Pancreas (tissue), 10 donors: ENCODE measurements at regions not wholly inside any gene's neighbourhood (a gene's known extent, or its start where the extent isn't known, plus 50 kb on each side); places are given as distances from the start of the nearest gene placed in this dataset.

Experiments used
- ATAC-seq, 4 donors: fragments of 200-7000 bp; cut with Tn5 transposase; one replicate each; pipeline versions ENCODE4 v1.8.0 to v1.9.1; 2020; ENCODE audit warnings: mild to moderate bottlenecking in 4 of 4, moderate library complexity in 4 of 4
- DNase-seq, 6 donors: peaks; one replicate each; pipeline ENCODE4 v3.0.0-alpha.2; 2020
- FAIRE-seq: peaks from 2 replicates; lab custom pipeline; 2012; peaks lifted over from hg19 to GRCh38; lab: Jason Lieb, UNC
- H3K27ac ChIP-seq, 4 donors: fragments of 200-600 bp; sonication (generic); 1 replicate in 3 of 4; 2 replicates in 1 of 4; pipeline versions ENCODE4 v1.5.0 to v1.8.0; 2020
- H3K27me3 ChIP-seq, 4 donors: fragments of 200-600 bp; one replicate each; pipeline ENCODE4 v1.8.0; 2021
- H3K36me3 ChIP-seq, 3 donors: fragments of 200-600 bp; sonication (generic) in 1 of 3; one replicate each; pipeline versions ENCODE4 v1.5.0 to v1.8.0; 2020 to 2021
- H3K4me1 ChIP-seq, 3 donors: fragments of 200-600 bp; one replicate each; pipeline ENCODE4 v1.8.0; 2021
- H3K4me3 ChIP-seq, 4 donors: fragments of 200-600 bp; sonication (generic) in 2 of 4; one replicate each; pipeline versions ENCODE4 v1.5.0 to v1.8.0; 2020 to 2021
- H3K9me3 ChIP-seq, 4 donors: fragments of 200-600 bp; one replicate each; pipeline ENCODE4 v1.8.0; 2021
- CTCF ChIP-seq, 4 donors: fragments of 200-600 bp; sonication (generic) in 3 of 4; IDR thresholded peaks; one replicate each; pipeline versions ENCODE4 v1.5.0 to v1.8.0; 2021; ENCODE audit warnings: antibody characterized with exemption in 4 of 4
- WGBS, 2 donors: extraction: QIAGEN DNeasy Blood & Tissue Kit; methylation state at CpG; one replicate each; pipeline ENCODE4 v1.1.7; 2013; 5-methylcytosine and 5-hydroxymethylcytosine counted together
- intact Hi-C, 3 donors: fragments of 100-400 bp; cut with DNase I; formaldehyde crosslinking; loops; one replicate each; pipeline versions ENCODE4 v1.11.1 to v1.14.2; 2022
- donor health status: healthy with polysubstance abuse.
- donor health status: DM: no; HTN: no; CAD: no; lungs with moderate emphysema.
- donor health status: DM: no; HTN: no; CAD: no.
- donor health status: control.
- donor health status: control.
- donor health status: Bipolar disorder and iron deficiency.
- donor health status: DM: yes; HTN: yes; CAD: no.
- donor health status: DM: no; HTN: no; CAD: no.
- donor health status: DM: no; HTN: no; CAD: no.
- donor health status: DM: yes; HTN: yes; CAD: no.

DNA sequence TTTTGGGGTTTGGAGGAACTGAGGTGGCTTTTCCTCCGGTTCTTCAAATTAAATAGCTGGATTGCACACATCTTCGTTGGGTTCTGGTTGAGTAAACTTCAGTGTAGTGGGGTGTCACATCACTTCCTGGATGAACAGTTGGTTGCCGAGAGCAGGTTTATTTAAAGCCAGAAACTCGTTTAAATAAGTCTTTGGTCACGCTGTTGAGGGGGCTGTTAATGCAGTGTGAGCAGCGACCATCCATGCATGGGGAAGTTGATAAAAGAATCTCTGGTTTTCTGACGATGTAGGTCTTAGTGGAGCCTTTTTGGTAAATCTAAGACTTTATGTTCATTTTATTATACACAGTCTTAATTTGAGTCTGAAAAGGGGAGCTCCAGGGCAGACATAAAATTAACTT, 351.2 kb upstream of the ARGLU1 start:
- Histone ChIP-seq H3K36me3 (no peaks in the 10 kb centered on the region), H3K9me3 (no peaks in the 10 kb centered on the region), H3K4me1 (peaks cover 0 to 4% (median 0%) of the 10 kb centered on the region in 3 donors), H3K27me3 (peaks cover 0 to 3% (median 0%) of the 10 kb centered on the region in 4 donors), H3K27ac (peak overlapping the region in 2 of 4 donors; percentile 34 to 50), H3K4me3 (no peak overlapping the region)
- DNase-seq (no peak), FAIRE-seq (no peak), ATAC-seq (peak in 1 of 4 donors; percentile 18)
- WGBS, 2 donors: 42 to 49% methylated on average over 7 of the region's 7 CpGs
- TF ChIP-seq CTCF (IDR thresholded peaks at IDR 0.05): no peak
- intact Hi-C loops: no loop called here

- Histone ChIP-seq H3K27me3 (peaks cover 0 to 3% (median 0%) of the 10 kb centered on the region in 4 donors), H3K4me1 (peaks cover 0 to 4% (median 0%) of the 10 kb centered on the region in 3 donors), H3K9me3 (no peaks in the 10 kb centered on the region), H3K4me3 (no peak overlapping the region), H3K27ac (no peak overlapping the region), H3K36me3 (no peaks in the 10 kb centered on the region)
- FAIRE-seq (no peak), ATAC-seq (no peak), DNase-seq (no peak)
- intact Hi-C loops: no loop called here
- no peak for TF ChIP-seq CTCF (IDR thresholded peaks at IDR 0.05)
- WGBS, 2 donors: 23 to 29% methylated on average over 3 of the region's 3 CpGs
These were observed 350.6 kb upstream of the ARGLU1 start for GRCh38 chr13:106918557-106918860.

DNA sequence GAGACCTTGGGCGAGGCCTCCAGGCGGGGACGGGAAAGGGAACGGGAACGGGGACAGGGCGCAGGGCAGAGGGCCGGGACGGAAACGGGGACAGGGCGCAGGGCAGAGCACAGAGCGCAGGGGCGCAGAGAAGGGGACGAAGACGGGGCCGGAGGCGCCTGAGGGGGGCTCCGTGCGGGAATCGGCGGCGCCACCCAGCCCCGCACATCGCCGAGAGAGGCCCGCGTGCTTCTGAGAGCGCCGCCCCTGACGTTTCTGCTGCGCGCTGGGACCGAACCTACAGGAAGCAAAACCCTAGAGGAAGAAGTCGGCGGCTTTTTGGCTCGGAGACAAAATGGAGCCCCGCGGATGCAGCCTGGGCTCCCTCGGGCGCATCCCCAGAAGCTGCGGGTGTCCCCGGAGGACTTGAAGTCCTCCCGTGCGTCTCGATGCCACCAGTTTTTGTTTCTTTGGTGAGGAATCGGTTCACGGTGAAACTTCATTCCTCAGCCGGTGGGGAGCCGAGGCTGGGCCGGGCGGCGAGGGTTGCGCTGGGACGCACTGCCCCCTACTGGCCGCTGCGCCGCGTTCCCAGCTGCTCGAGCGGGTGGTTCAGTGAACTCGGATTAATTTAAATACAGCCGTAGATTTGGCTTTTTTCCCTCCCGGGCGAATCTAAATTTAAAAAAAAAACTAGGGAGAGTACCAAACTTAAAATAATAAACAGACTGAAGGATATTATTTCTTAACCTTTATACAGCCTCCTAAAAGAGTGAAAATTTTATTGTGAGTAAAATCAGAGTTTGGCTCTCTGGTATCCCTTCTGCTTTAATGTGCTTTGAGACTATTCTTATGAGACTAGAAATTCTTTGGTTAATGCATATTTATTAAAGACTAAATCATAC, 350.0 kb upstream of the ARGLU1 start:
- peak; percentile 66 to 94 (median 78) for DNase-seq
- peaks cover 0 to 4% (median 0%) of the 10 kb centered on the region in 3 donors for H3K4me1 ChIP-seq
- H3K27ac ChIP-seq: peak overlapping the region; percentile 11 to 78 (median 55)
- no peaks in the 10 kb centered on the region for H3K36me3 ChIP-seq
- 0% methylated on average over 58 to 63 of the region's 63 CpGs for WGBS, 2 donors
- H3K9me3 ChIP-seq: no peaks in the 10 kb centered on the region
- H3K4me3 ChIP-seq: peak overlapping the region; percentile 41 to 64 (median 53)
- TF ChIP-seq CTCF (IDR thresholded peaks at IDR 0.05): peak; percentile 82 to 96 (median 92)
- peak; percentile 97 to 99 (median 98) for ATAC-seq
- FAIRE-seq: peak; percentile 5
- H3K27me3 ChIP-seq: peaks cover 0 to 3% (median 0%) of the 10 kb centered on the region in 4 donors
- intact Hi-C loops: no loop called here

DNA sequence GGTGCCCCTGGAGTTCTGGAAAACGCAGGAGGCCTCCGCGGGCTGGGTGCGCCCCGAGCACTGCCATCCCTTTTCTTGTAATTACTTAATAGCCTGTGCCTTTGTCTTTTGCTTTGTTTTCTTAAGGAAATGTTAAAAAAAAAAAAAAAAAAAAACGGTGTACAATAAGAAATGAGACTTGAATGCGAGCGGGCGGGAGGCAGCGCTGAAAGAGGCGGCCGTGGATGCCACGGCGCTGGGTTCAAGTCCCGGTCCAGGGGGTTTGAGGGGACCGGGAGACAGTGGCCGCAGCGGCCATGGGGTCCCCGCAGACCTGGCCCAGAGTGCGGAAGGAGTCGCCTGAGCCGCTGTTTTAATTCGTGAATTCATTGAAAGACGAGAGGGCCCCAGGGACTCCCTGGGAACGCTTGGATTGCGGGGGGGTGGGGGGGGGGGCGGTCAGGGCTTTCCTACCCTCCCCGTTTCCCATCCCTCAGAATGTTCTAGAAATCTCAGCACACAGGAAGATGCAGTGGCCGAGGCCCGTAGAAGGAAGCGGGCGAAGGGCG, 349.2 kb upstream of the ARGLU1 start:
- 57 to 59% methylated on average over 31 to 32 of the region's 33 CpGs for WGBS, 2 donors
- peak overlapping the region in 3 of 4 donors; percentile 41 to 64 (median 51) for H3K4me3 ChIP-seq
- DNase-seq: peak in 1 of 6 donors; percentile 16
- intact Hi-C loops: no loop called here
- H3K27ac ChIP-seq: peak overlapping the region in 3 of 4 donors; percentile 11 to 78 (median 61)
- FAIRE-seq: no peak
- H3K9me3 ChIP-seq: no peaks in the 10 kb centered on the region
- H3K36me3 ChIP-seq: no peaks in the 10 kb centered on the region
- TF ChIP-seq CTCF (IDR thresholded peaks at IDR 0.05): no peak
- no peak for ATAC-seq
- H3K27me3 ChIP-seq: peaks cover 0 to 3% (median 0%) of the 10 kb centered on the region in 4 donors
- H3K4me1 ChIP-seq: peaks cover 0 to 4% (median 0%) of the 10 kb centered on the region in 3 donors
